Loucy (cell line): ENCODE measurements at regions not wholly inside any gene's neighbourhood (a gene's known extent, or its start where the extent isn't known, plus 50 kb on each side); places are given as distances from the start of the nearest gene placed in this dataset.

ENCODE experiments used
- H2AFZ ChIP-seq: fragments of 200-600 bp; sonication (generic); 2 replicates; pipeline ENCODE4 v1.6.0; 2016; ENCODE audit warnings: antibody characterized with exemption, mild to moderate bottlenecking, low read length, moderate library complexity
- H3F3A ChIP-seq: fragments of 200-600 bp; 2 replicates; pipeline ENCODE4 v1.6.0; 2016; ENCODE audit warnings: antibody characterized with exemption, low read depth, mild to moderate bottlenecking
- H3K27me3 ChIP-seq: fragments of 200-600 bp; sonication (generic); 2 replicates; pipeline ENCODE4 v1.6.1; 2014; ENCODE audit warnings: low read length, mild to moderate bottlenecking; ENCODE audit not compliant: insufficient read depth, poor library complexity, severe bottlenecking
- H3K36me3 ChIP-seq: fragments of 200-600 bp; sonication (generic); 2 replicates; pipeline ENCODE4 v1.6.1; 2016; ENCODE audit warnings: low read length; ENCODE audit not compliant: insufficient read depth
- H3K4me1 ChIP-seq: fragments of 200-600 bp; sonication (generic); 2 replicates; pipeline ENCODE4 v1.5.1; 2014; ENCODE audit warnings: low read length, mild to moderate bottlenecking; ENCODE audit not compliant: insufficient read depth, poor library complexity, severe bottlenecking
- H3K4me2 ChIP-seq: fragments of 200-600 bp; sonication (generic); 2 replicates; pipeline ENCODE4 v1.6.0; 2014; ENCODE audit warnings: antibody characterized with exemption, low read length, low read depth, mild to moderate bottlenecking; ENCODE audit not compliant: poor library complexity, severe bottlenecking
- H3K4me3 ChIP-seq: fragments of 200-600 bp; sonication (generic); 2 replicates; pipeline ENCODE4 v1.5.1; 2014; ENCODE audit warnings: low read length, mild to moderate bottlenecking, mixed read lengths; ENCODE audit not compliant: poor library complexity, severe bottlenecking
- H3K79me2 ChIP-seq: fragments of 200-600 bp; sonication (generic); 2 replicates; pipeline ENCODE4 v1.6.1; 2014; ENCODE audit warnings: low read length; ENCODE audit not compliant: insufficient read depth
- H3K9ac ChIP-seq: fragments of 200-600 bp; sonication (generic); 2 replicates; pipeline ENCODE4 v1.6.0; 2014; ENCODE audit warnings: mild to moderate bottlenecking, low read depth, low read length, moderate library complexity; ENCODE audit not compliant: poor library complexity, severe bottlenecking
- H3K9me2 ChIP-seq: fragments of 200-600 bp; sonication (generic); replicated peaks from 2 replicates; pipeline ENCODE4 v1.6.1; 2016; ENCODE audit warnings: low read depth, low read length, mixed read lengths
- H3K9me3 ChIP-seq: fragments of 200-600 bp; sonication (generic); 2 replicates; pipeline ENCODE4 v1.6.1; 2014; ENCODE audit warnings: mild to moderate bottlenecking, antibody characterized with exemption, low read length, low read depth; ENCODE audit not compliant: insufficient read depth
- H4K20me1 ChIP-seq: fragments of 200-600 bp; sonication (generic); 2 replicates; pipeline ENCODE4 v1.6.0; 2014; ENCODE audit warnings: antibody characterized with exemption, low read length, mild to moderate bottlenecking; ENCODE audit not compliant: insufficient read depth, poor library complexity, severe bottlenecking
- EZH2phosphoT487 ChIP-seq: fragments of 200-600 bp; IDR thresholded peaks from 2 replicates; pipeline ENCODE4 v1.6.1; 2018; ENCODE audit warnings: antibody characterized with exemption, mild to moderate bottlenecking, moderate library complexity, borderline replicate concordance
- TF ChIP-seq, protein P1 (sequence below): fragments of 200-600 bp; sonication (generic); conservative IDR thresholded peaks from 2 replicates; pipeline ENCODE4 v1.5.1; 2014; ENCODE audit warnings: mild to moderate bottlenecking, antibody characterized with exemption, low read length

DNA sequence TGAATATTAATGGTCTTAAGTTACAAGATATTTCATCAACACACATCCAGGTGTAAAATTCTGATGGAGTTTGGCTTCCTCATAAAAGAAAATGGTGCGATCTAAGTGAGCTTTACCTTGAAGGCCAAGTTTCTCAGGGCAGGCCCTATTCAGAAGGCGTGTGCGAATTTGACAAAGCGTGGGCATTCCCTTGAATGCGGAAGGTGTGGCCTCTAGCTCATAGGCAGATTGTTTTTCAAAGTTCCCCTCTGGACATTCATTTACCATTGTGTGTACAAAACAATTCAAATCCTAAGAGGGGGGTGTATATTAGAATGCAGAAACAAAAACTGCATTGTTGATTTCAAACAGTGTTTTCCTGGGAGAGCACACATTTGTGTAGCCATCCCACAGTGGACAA is 411.9 kb upstream of the PKN2 start:
- Histone ChIP-seq H3K9me3 (no peaks in the 10 kb centered on the region), H3K4me3 (no peak overlapping the region), H3K9ac (no peak overlapping the region), H3K4me2 (no peak overlapping the region), H3F3A (no peaks in the 10 kb centered on the region), H4K20me1 (no peaks in the 10 kb centered on the region), H3K27me3 (no peaks in the 10 kb centered on the region), H3K9me2 (no peaks in the 10 kb centered on the region), H3K79me2 (no peaks in the 10 kb centered on the region), H3K36me3 (no peaks in the 10 kb centered on the region), H2AFZ (no peak overlapping the region), H3K4me1 (no peaks in the 10 kb centered on the region)
- TF ChIP-seq, protein P1, sequence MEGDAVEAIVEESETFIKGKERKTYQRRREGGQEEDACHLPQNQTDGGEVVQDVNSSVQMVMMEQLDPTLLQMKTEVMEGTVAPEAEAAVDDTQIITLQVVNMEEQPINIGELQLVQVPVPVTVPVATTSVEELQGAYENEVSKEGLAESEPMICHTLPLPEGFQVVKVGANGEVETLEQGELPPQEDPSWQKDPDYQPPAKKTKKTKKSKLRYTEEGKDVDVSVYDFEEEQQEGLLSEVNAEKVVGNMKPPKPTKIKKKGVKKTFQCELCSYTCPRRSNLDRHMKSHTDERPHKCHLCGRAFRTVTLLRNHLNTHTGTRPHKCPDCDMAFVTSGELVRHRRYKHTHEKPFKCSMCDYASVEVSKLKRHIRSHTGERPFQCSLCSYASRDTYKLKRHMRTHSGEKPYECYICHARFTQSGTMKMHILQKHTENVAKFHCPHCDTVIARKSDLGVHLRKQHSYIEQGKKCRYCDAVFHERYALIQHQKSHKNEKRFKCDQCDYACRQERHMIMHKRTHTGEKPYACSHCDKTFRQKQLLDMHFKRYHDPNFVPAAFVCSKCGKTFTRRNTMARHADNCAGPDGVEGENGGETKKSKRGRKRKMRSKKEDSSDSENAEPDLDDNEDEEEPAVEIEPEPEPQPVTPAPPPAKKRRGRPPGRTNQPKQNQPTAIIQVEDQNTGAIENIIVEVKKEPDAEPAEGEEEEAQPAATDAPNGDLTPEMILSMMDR = no peak
- TF ChIP-seq EZH2phosphoT487 = no peak

- Histone ChIP-seq H3K4me3 (no peak overlapping the region), H3K9me3 (no peaks in the 10 kb centered on the region), H3K79me2 (no peaks in the 10 kb centered on the region), H3K4me2 (no peak overlapping the region), H4K20me1 (no peaks in the 10 kb centered on the region), H3K9me2 (no peaks in the 10 kb centered on the region), H3K27me3 (no peaks in the 10 kb centered on the region), H3K9ac (no peak overlapping the region), H3K4me1 (no peaks in the 10 kb centered on the region), H3F3A (no peaks in the 10 kb centered on the region), H3K36me3 (no peaks in the 10 kb centered on the region), H2AFZ (no peak overlapping the region)
- TF ChIP-seq, protein P1 = no peak
- TF ChIP-seq EZH2phosphoT487 = no peak
These were observed 409.6 kb upstream of the PKN2 start for GRCh38 chr1:88274431-88274830.

DNA sequence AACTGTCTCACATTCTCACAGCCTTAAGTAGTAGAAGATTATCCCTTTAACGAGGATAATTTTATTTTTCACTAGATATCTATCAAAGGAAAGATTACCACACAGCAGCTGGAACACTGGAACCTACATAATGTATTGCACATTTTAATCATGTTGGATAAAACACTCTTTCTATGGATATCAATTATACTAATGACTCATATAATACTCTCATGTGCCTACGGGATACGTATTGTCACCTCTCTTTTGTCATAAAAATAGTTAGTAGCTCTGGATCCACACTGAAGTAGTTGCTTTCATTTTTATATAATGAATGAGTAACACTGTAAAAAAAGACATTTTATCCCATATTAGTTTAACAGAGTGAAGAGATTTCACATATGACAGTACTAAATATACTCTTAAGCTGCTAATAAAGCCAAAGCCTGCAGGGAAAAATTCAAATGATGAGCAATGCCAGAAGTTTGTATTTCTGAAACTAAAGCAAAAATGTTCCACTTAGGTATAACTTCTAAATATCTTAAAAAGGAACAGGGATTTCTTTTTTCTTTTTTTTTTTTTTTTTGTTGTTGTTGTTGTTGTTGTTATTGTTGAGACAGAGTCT is 408.7 kb upstream of the PKN2 start:
- Histone ChIP-seq H3K4me3 (no peak overlapping the region), H3K4me1 (no peaks in the 10 kb centered on the region), H2AFZ (no peak overlapping the region), H3K9me2 (no peaks in the 10 kb centered on the region), H3K4me2 (no peak overlapping the region), H4K20me1 (no peaks in the 10 kb centered on the region), H3K36me3 (no peaks in the 10 kb centered on the region), H3K9ac (no peak overlapping the region), H3F3A (no peaks in the 10 kb centered on the region), H3K79me2 (no peaks in the 10 kb centered on the region), H3K9me3 (no peaks in the 10 kb centered on the region), H3K27me3 (no peaks in the 10 kb centered on the region)
- TF ChIP-seq, protein P1 = no peak
- no peak for TF ChIP-seq EZH2phosphoT487
